GM12865 (cell line): ENCODE measurements at regions not wholly inside any gene's neighbourhood (a gene's known extent, or its start where the extent isn't known, plus 50 kb on each side); places are given as distances from the start of the nearest gene placed in this dataset.

Experiments
- DNase-seq: peaks from one replicate; pipeline ENCODE4 v3.0.0; 2010; ENCODE audit warnings: low read depth
- H3K4me3 ChIP-seq: 2 replicates; pipeline ENCODE4 v1.5.1; 2011; ENCODE audit warnings: mild to moderate bottlenecking, low read depth, low read length, control low read depth
- TF ChIP-seq, protein P1 (sequence below): IDR thresholded peaks from 2 replicates; pipeline ENCODE4 v1.5.1; 2011; ENCODE audit warnings: low read length, control low read depth, low read depth, inconsistent platforms; ENCODE audit not compliant: insufficient read depth; ENCODE audit errors: missing control alignments

DNA sequence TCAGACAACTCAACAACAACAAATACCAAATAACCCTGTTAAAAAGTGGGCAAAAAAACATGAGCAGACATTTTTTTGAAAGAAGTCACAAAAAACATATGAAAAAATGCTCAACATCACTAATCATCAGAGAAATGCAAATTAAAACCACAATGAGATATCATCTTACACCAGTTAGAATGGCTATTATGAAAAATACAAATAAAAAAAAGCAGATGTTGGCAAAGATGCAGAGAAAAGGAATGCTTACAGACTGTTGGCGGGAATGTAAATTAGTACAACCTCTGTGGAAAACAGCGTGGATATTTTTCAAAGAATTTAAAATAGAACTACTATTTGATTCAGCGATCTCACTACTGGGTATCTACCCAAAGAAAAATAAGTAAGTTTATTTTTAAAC, 114.0 kb downstream of the SLC38A4 start:
- TF ChIP-seq, protein P1, sequence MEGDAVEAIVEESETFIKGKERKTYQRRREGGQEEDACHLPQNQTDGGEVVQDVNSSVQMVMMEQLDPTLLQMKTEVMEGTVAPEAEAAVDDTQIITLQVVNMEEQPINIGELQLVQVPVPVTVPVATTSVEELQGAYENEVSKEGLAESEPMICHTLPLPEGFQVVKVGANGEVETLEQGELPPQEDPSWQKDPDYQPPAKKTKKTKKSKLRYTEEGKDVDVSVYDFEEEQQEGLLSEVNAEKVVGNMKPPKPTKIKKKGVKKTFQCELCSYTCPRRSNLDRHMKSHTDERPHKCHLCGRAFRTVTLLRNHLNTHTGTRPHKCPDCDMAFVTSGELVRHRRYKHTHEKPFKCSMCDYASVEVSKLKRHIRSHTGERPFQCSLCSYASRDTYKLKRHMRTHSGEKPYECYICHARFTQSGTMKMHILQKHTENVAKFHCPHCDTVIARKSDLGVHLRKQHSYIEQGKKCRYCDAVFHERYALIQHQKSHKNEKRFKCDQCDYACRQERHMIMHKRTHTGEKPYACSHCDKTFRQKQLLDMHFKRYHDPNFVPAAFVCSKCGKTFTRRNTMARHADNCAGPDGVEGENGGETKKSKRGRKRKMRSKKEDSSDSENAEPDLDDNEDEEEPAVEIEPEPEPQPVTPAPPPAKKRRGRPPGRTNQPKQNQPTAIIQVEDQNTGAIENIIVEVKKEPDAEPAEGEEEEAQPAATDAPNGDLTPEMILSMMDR: no peak
- no peak overlapping the region for H3K4me3 ChIP-seq
- DNase-seq: no peak

DNA sequence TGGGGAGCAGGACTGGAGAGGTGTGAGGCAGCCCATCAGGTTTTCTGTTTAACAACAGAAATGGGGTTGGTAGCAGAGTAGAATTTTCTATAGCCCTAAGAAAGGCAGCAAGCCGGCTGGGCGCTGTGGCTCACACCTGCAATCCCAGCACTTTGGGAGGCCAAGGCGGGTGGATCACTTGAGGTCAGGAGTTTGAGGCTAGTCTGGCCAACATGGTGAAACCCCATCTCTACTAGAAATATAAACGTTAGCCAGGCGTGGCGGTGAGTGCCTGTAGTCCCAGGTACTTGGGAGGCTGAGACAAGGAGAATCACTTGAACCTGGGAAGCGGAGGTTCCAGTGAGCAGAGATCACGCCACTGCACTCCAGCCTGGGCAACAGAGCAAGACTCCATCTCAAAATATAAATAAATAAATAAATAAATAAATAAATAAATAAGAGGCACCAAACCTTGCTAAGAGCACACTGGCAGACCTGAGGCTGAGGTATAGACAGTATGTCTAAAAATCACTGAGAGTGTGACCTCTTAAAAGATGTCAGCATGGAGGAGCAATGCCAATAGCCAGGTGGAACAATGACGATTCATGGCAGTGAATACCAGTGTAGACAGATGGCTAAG, 115.6 kb downstream of the SLC38A4 start:
- no peak for DNase-seq
- TF ChIP-seq, protein P1: no peak
- no peak overlapping the region for H3K4me3 ChIP-seq

GRCh38 chr12:46702581-46703344, 123.0 kb downstream of the SLC38A4 start:
- no peak for DNase-seq
- H3K4me3 ChIP-seq: no peak overlapping the region
- TF ChIP-seq, protein P1: no peak

- TF ChIP-seq, protein P1: no peak
Measured at GRCh38 chr12:46701356-46701755, 124.4 kb downstream of the SLC38A4 start.

DNA sequence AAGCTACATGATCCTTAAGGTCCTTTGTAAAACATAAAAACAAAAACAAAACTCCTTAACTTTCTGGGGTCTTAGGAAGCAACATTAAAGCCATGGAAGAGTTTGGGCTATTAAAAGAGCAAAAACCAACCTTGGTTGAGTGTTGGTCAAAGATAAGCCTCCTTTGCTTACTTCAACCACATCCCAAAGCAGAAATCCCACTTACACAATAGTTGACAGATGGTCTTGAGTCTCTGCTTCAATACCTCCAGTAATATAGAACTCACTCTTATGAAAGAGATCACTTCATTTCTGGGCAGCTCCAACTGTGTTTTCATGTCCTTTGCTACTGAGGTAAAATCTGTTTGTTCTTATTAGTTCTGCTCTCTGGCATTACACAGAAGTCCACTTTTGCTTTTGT, 125.8 kb downstream of the SLC38A4 start:
- TF ChIP-seq, protein P1: no peak
- H3K4me3 ChIP-seq: no peak overlapping the region
- DNase-seq: no peak

More at GRCh38 chr12:46701356-46701755, 124.4 kb downstream of the SLC38A4 start:
- no peak for DNase-seq
- H3K4me3 ChIP-seq: no peak overlapping the region

- no peak for DNase-seq
- no peak overlapping the region for H3K4me3 ChIP-seq
- TF ChIP-seq, protein P1: no peak
Measured at GRCh38 chr12:46698003-46698402, 127.8 kb downstream of the SLC38A4 start.

DNA sequence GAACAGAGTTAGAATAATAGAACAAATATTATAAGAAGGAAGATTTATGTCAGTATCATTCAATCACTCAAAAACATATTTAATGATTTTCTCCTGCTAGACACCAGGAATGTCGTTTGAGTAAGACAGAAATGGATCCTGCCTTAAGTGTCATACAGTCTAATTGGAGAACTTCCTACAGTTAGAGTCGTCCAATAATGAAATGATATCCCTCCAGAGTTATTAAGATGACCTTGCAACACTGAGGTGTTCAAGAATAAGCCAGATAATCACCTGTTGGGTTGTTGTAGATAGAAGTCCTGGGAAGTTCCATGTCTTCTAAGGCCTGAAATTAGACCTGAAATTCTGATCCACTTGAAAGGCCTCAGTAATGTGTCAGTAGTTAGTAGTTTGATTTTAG, 132.3 kb downstream of the SLC38A4 start:
- TF ChIP-seq, protein P1: no peak
- H3K4me3 ChIP-seq: no peak overlapping the region
- DNase-seq: no peak
